Keratinocyte (primary cell): ENCODE measurements at regions not wholly inside any gene's neighbourhood (a gene's known extent, or its start where the extent isn't known, plus 50 kb on each side); places are given as distances from the start of the nearest gene placed in this dataset.

Source experiments
- EZH2 ChIP-seq: IDR thresholded peaks from one replicate; pipeline ENCODE4 v1.6.1; 2012; ENCODE audit warnings: inconsistent platforms, mild to moderate bottlenecking, low read length, moderate library complexity
- TF ChIP-seq, protein P1 (sequence below), 3 experiments: IDR thresholded peaks in 1 of 3; conservative IDR thresholded peaks in 1 of 3; optimal IDR thresholded peaks in 1 of 3; 2 replicates in 2 of 3; 3 replicates in 1 of 3; pipeline versions ENCODE3 to v1.5.1; 2011; ENCODE audit warnings: low read length in 3 of 3, mild to moderate bottlenecking in 3 of 3, moderate library complexity in 2 of 3, control low read depth in 1 of 3, inconsistent platforms in 1 of 3; ENCODE audit not compliant: insufficient read depth in 2 of 3; ENCODE audit errors: extremely low read depth in 1 of 3

DNA sequence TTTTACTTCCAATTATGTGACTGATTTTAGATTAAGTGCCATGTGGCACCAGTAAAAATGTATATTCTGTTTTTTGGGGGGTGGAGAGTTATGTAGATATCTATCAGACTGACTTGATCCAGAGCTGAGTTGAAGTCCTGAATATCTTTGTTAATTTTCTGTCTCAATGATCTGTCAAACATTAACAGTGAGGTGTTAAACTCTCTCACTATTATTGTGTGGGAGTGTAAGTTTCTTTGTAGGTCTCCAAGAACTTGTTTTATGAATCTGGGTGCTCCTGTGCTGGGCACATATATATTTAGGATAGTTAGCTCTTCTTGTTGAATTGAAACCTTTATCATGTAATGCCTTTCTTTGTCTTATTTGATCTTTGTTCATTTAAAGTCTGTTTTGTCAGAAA lies 276.5 kb upstream of the USP25 start:
- TF ChIP-seq, protein P1, sequence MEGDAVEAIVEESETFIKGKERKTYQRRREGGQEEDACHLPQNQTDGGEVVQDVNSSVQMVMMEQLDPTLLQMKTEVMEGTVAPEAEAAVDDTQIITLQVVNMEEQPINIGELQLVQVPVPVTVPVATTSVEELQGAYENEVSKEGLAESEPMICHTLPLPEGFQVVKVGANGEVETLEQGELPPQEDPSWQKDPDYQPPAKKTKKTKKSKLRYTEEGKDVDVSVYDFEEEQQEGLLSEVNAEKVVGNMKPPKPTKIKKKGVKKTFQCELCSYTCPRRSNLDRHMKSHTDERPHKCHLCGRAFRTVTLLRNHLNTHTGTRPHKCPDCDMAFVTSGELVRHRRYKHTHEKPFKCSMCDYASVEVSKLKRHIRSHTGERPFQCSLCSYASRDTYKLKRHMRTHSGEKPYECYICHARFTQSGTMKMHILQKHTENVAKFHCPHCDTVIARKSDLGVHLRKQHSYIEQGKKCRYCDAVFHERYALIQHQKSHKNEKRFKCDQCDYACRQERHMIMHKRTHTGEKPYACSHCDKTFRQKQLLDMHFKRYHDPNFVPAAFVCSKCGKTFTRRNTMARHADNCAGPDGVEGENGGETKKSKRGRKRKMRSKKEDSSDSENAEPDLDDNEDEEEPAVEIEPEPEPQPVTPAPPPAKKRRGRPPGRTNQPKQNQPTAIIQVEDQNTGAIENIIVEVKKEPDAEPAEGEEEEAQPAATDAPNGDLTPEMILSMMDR (optimal IDR thresholded peaks at IDR 0.05 in 1 of 3, IDR thresholded peaks at IDR 0.05 in 1 of 3, conservative IDR thresholded peaks at IDR 0.05 in 1 of 3; ENCODE audit: extremely low read depth in 1 of 3, insufficient read depth in 2 of 3, low read length in 3 of 3) = no peak
- TF ChIP-seq EZH2 = no peak
